ENCODE measurements at regions not wholly inside any gene's neighbourhood (a gene's known extent, or its start where the extent isn't known, plus 50 kb on each side); places are given as distances from the start of the nearest gene placed in this dataset.
"Not testable (repeated sequence)": the region's sequence is repeated elsewhere in the genome, so short reads cannot be mapped to it uniquely, and the experiment has no call there.

GRCh38 chr9:138179671-138180070 is 302.1 kb downstream of the CACNA1B start:
- TF ChIP-seq, protein P1, sequence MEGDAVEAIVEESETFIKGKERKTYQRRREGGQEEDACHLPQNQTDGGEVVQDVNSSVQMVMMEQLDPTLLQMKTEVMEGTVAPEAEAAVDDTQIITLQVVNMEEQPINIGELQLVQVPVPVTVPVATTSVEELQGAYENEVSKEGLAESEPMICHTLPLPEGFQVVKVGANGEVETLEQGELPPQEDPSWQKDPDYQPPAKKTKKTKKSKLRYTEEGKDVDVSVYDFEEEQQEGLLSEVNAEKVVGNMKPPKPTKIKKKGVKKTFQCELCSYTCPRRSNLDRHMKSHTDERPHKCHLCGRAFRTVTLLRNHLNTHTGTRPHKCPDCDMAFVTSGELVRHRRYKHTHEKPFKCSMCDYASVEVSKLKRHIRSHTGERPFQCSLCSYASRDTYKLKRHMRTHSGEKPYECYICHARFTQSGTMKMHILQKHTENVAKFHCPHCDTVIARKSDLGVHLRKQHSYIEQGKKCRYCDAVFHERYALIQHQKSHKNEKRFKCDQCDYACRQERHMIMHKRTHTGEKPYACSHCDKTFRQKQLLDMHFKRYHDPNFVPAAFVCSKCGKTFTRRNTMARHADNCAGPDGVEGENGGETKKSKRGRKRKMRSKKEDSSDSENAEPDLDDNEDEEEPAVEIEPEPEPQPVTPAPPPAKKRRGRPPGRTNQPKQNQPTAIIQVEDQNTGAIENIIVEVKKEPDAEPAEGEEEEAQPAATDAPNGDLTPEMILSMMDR (optimal IDR thresholded peaks at IDR 0.05 in 1 of 3, IDR thresholded peaks at IDR 0.05 in 1 of 3, conservative IDR thresholded peaks at IDR 0.05 in 1 of 3; ENCODE audit: extremely low read depth in 1 of 3, insufficient read depth in 2 of 3, low read length in 3 of 3), result not testable (repeated sequence)
- TF ChIP-seq EZH2 (IDR thresholded peaks at IDR 0.05; ENCODE audit: low read length), result not testable (repeated sequence)
